RWPE1 (cell line): ENCODE measurements at regions not wholly inside any gene's neighbourhood (a gene's known extent, or its start where the extent isn't known, plus 50 kb on each side); places are given as distances from the start of the nearest gene placed in this dataset.

Source experiments
- CTCF ChIA-PET: fragments of 350-600 bp; sonication (Branson Sonifier 250); formaldehyde crosslinking; extraction: SDS; loops from one replicate; lab custom pipeline; 2021; lab: Yijun Ruan, JAX
- POLR2A ChIA-PET: fragments of 400-600 bp; formaldehyde crosslinking; extraction: SDS; loops from one replicate; lab custom pipeline; 2020; ENCODE audit warnings: antibody characterized with exemption; ENCODE audit not compliant: low non-redundant PET; lab: Yijun Ruan, JAX
- DNase-seq: peaks from one replicate; pipeline ENCODE4 v3.0.0; 2012; ENCODE audit warnings: low spot score
- H3K27ac ChIP-seq: fragments of 450-650 bp; 2 replicates; pipeline ENCODE4 v1.5.1; 2017
- TF ChIP-seq, protein P1 (sequence below): fragments of 450-650 bp; conservative IDR thresholded peaks from 2 replicates; pipeline ENCODE4 v1.5.1; 2017; ENCODE audit warnings: low read depth, mild to moderate bottlenecking

DNA sequence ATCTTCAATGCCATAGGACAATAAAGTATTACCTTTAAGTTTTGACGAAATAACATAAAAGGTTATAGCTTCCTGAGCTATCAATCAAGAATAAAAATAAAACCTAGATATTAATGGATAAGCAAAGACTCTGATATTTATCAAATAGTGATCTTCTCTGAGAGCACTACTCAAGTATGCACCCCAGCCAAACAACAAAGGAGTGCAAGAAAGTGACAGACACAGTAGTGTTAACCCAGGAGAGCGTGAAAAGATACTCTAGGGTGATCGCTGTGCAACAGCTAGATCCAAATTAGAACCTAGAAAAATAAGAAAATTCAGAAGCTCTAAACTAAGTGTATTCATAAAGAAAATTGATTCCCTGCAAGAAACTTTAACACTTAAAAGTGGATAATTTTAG lies 83.5 kb upstream of the CDYL start:
- POLR2A ChIA-PET, result no interaction called here
- CTCF ChIA-PET, result interaction anchor here (0.7 kb wide), 1 partner anchor 63 kb away, joined by 3 read pairs; no protein-coding TSS in a partner anchor
- DNase-seq, result no peak
- TF ChIP-seq, protein P1, sequence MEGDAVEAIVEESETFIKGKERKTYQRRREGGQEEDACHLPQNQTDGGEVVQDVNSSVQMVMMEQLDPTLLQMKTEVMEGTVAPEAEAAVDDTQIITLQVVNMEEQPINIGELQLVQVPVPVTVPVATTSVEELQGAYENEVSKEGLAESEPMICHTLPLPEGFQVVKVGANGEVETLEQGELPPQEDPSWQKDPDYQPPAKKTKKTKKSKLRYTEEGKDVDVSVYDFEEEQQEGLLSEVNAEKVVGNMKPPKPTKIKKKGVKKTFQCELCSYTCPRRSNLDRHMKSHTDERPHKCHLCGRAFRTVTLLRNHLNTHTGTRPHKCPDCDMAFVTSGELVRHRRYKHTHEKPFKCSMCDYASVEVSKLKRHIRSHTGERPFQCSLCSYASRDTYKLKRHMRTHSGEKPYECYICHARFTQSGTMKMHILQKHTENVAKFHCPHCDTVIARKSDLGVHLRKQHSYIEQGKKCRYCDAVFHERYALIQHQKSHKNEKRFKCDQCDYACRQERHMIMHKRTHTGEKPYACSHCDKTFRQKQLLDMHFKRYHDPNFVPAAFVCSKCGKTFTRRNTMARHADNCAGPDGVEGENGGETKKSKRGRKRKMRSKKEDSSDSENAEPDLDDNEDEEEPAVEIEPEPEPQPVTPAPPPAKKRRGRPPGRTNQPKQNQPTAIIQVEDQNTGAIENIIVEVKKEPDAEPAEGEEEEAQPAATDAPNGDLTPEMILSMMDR, result no peak
- H3K27ac ChIP-seq, result no peak overlapping the region

DNA sequence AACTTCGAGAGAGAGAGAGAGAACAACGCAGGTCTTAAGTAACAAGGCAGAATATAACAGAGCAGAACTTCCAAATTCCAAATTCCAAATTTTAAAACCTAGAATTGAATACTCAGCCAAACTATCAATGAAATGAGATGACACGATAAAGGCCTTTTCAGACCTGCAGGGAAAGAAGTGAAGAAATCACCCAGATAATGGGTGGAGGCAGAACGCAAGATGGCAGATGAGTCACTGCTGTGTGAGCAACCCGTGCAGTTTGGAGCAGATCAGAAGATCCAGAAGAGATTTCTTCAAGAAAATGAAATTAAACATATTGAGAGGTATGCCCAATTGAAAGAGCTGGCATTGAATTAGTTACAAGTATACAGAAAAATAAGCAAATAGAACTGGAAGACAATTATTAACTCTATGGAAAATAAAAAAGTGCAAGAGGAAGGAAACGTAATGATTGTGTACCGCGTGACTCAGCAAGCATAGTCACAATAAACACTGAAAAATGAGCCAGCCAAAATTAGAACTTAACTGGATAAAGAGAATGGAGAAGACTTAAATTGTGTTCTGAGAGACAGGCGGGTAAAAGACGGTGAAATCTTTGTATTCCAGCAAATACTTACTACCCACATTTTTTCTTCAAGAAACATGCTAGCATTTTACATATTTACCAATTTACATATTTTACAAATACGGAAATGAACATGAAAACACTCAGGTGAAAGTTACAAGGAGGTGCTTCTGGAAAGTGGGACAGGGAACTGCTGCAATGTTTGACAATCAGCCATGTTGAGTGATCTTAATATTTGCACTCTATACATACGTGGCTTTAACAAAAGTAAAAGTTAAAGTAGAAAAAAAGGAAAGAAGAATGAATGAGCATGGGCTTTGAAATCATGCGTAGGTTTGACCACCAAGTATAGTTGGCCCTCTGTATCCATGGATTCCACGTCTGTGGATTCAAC lies 87.9 kb upstream of the CDYL start:
- TF ChIP-seq, protein P1, result no peak
- no peak overlapping the region for H3K27ac ChIP-seq
- ChIA-PET POLR2A (no interaction called here), CTCF (no interaction called here)
- DNase-seq, result peak; percentile 85

GRCh38 chr6:4687656-4687988 lies 88.6 kb upstream of the CDYL start:
- ChIA-PET POLR2A (no interaction called here), CTCF (no interaction called here)
- TF ChIP-seq, protein P1, result no peak
- DNase-seq, result no peak
- no peak overlapping the region for H3K27ac ChIP-seq

GRCh38 chr6:4682431-4683097 lies 93.6 kb upstream of the CDYL start:
- POLR2A ChIA-PET, result no interaction called here
- no peak for DNase-seq
- H3K27ac ChIP-seq, result no peak overlapping the region
- CTCF ChIA-PET, result interaction anchor here (0.9 kb wide), 1 partner anchor 162 kb away, joined by 3 read pairs; no protein-coding TSS in a partner anchor
- TF ChIP-seq, protein P1, result no peak

- ChIA-PET POLR2A (no interaction called here), CTCF (interaction anchor here (0.6 kb wide), 1 partner anchor 171 kb away, joined by 9 read pairs; no protein-coding TSS in a partner anchor)
- H3K27ac ChIP-seq, result no peak overlapping the region
- TF ChIP-seq, protein P1, result no peak
- no peak for DNase-seq
These were observed 97.5 kb upstream of the CDYL start for GRCh38 chr6:4678506-4679300.

- DNase-seq, result no peak
- POLR2A ChIA-PET, result no interaction called here
- TF ChIP-seq, protein P1, result no peak
- CTCF ChIA-PET, result no interaction called here
- no peak overlapping the region for H3K27ac ChIP-seq
These were observed 98.5 kb upstream of the CDYL start for GRCh38 chr6:4677751-4678065.
